OCI-LY7 (cell line): ENCODE measurements at regions not wholly inside any gene's neighbourhood (a gene's known extent, or its start where the extent isn't known, plus 50 kb on each side); places are given as distances from the start of the nearest gene placed in this dataset.

Source experiments
- BruUV-seq: library from RNA; stranded (reverse); fragments of 400-500 nt; replicated peaks from 2 replicates; lab custom pipeline; 2021; lab: Mats Ljungman, UMichigan
- CTCF ChIA-PET: fragments of 300-600 bp; sonication (Branson Sonifier 250); formaldehyde crosslinking; loops from one replicate; lab custom pipeline; 2022; ENCODE audit warnings: antibody characterized with exemption; ENCODE audit not compliant: unreplicated experiment; lab: Charles Lee
- POLR2A ChIA-PET: fragments of 300-600 bp; sonication (Branson Sonifier 250); formaldehyde crosslinking; loops from one replicate; lab custom pipeline; 2022; ENCODE audit warnings: antibody characterized with exemption; lab: Charles Lee
- DNase-seq: peaks from one replicate; pipeline ENCODE4 v3.0.0-alpha.2; 2015; ENCODE audit warnings: low spot score
- H2AFZ ChIP-seq: fragments of 200-600 bp; sonication (generic), shearing (Covaris generic); 2 replicates; pipeline ENCODE4 v1.6.1; 2014; ENCODE audit warnings: mild to moderate bottlenecking, antibody characterized with exemption, low read length, moderate library complexity
- H3K27ac ChIP-seq: fragments of 200-600 bp; sonication (generic); 2 replicates; pipeline ENCODE4 v1.5.1; 2014; ENCODE audit warnings: mixed run types, low read depth, mild to moderate bottlenecking, moderate library complexity, low read length, inconsistent platforms; ENCODE audit not compliant: poor library complexity, severe bottlenecking
- H3K36me3 ChIP-seq: fragments of 200-600 bp; sonication (generic); 2 replicates; pipeline ENCODE4 v1.6.1; 2014; ENCODE audit warnings: mild to moderate bottlenecking, antibody characterized with exemption, low read length, moderate library complexity, mixed read lengths; ENCODE audit not compliant: insufficient read depth
- H3K4me1 ChIP-seq: fragments of 200-600 bp; sonication (generic); 2 replicates; pipeline ENCODE4 v1.5.1; 2014; ENCODE audit warnings: mild to moderate bottlenecking, low read length; ENCODE audit not compliant: insufficient read depth, poor library complexity, severe bottlenecking
- H3K4me2 ChIP-seq: fragments of 200-600 bp; sonication (generic); 2 replicates; pipeline ENCODE4 v1.6.1; 2014; ENCODE audit warnings: mild to moderate bottlenecking, low read length
- H3K4me3 ChIP-seq: fragments of 200-600 bp; sonication (generic); 2 replicates; pipeline ENCODE4 v1.5.1; 2014; ENCODE audit warnings: mild to moderate bottlenecking, low read depth, low read length; ENCODE audit not compliant: poor library complexity, severe bottlenecking
- H3K79me2 ChIP-seq: fragments of 200-600 bp; sonication (generic); 2 replicates; pipeline ENCODE4 v1.6.1; 2016; ENCODE audit warnings: low read depth, mild to moderate bottlenecking, low read length, moderate library complexity, mixed read lengths; ENCODE audit not compliant: insufficient read depth
- H3K9me2 ChIP-seq: fragments of 200-600 bp; sonication (generic); 2 replicates; pipeline ENCODE4 v1.6.1; 2016; ENCODE audit warnings: mild to moderate bottlenecking, low read length, mixed read lengths; ENCODE audit not compliant: insufficient read depth
- H3K9me3 ChIP-seq: fragments of 200-600 bp; sonication (generic); 2 replicates; pipeline ENCODE4 v1.6.1; 2014; ENCODE audit warnings: mild to moderate bottlenecking, mixed run types, low read length, mixed read lengths
- H4K20me1 ChIP-seq: fragments of 200-600 bp; sonication (generic); 2 replicates; pipeline ENCODE4 v1.6.1; 2014; ENCODE audit warnings: mild to moderate bottlenecking, antibody characterized with exemption, low read length, moderate library complexity, mixed read lengths; ENCODE audit not compliant: insufficient read depth
- EZH2phosphoT487 ChIP-seq: fragments of 200-600 bp; sonication (generic); IDR thresholded peaks from 2 replicates; pipeline ENCODE4 v1.6.1; 2018; ENCODE audit warnings: low read depth, borderline replicate concordance, mild to moderate bottlenecking, mixed run types, antibody characterized with exemption, low read length, moderate library complexity, mixed read lengths
- intact Hi-C: fragments of 100-400 bp; cut with micrococcal nuclease; formaldehyde crosslinking; loops from one replicate; pipeline ENCODE4 v1.10.0; 2022; ENCODE audit not compliant: unreplicated experiment
- TF ChIP-seq, protein P1 (sequence below): fragments of 200-600 bp; sonication (generic); conservative IDR thresholded peaks from 2 replicates; pipeline ENCODE4 v1.5.1; 2014; ENCODE audit warnings: mild to moderate bottlenecking, antibody characterized with exemption, low read length, moderate library complexity, mixed read lengths

DNA sequence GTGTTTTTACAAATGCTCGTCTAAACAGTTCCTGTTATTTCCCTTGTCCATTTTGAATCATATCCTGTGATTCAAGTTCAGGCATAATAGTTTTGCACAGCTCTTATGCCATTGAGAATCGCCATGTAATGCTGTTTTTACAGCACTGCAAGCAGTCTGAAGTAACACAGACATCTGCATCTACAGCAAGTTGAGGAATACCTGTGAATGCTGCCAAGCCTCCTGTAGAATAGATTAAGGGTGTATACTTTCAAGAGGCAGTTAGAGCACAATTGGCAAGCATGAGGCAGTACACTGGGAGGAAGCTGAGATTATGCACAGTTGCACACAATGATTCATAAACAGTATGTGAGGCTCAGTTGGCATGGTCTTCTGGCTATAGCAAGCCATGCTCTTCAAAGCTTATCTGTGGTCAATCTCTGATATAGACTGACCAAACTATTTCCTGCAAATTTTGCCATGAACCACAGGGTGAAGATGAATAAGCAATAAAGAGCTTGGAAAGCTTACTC, 121.9 kb upstream of the AKR1E2 start:
- Histone ChIP-seq H3K79me2 (no peaks in the 10 kb centered on the region), H3K4me1 (no peaks in the 10 kb centered on the region), H3K4me3 (no peak overlapping the region), H2AFZ (no peak overlapping the region), H3K9me3 (no peaks in the 10 kb centered on the region), H3K36me3 (no peaks in the 10 kb centered on the region), H3K4me2 (no peak overlapping the region), H3K27ac (no peak overlapping the region), H4K20me1 (no peaks in the 10 kb centered on the region), H3K9me2 (no peaks in the 10 kb centered on the region)
- CTCF ChIA-PET = no interaction called here
- no TSS peak for BruUV-seq
- POLR2A ChIA-PET = interaction anchor here (0.7 to 0.8 kb wide), 2 partner anchors 11 to 111 kb away, joined by 3 read pairs; no protein-coding TSS in a partner anchor
- no peak for DNase-seq
- TF ChIP-seq, protein P1, sequence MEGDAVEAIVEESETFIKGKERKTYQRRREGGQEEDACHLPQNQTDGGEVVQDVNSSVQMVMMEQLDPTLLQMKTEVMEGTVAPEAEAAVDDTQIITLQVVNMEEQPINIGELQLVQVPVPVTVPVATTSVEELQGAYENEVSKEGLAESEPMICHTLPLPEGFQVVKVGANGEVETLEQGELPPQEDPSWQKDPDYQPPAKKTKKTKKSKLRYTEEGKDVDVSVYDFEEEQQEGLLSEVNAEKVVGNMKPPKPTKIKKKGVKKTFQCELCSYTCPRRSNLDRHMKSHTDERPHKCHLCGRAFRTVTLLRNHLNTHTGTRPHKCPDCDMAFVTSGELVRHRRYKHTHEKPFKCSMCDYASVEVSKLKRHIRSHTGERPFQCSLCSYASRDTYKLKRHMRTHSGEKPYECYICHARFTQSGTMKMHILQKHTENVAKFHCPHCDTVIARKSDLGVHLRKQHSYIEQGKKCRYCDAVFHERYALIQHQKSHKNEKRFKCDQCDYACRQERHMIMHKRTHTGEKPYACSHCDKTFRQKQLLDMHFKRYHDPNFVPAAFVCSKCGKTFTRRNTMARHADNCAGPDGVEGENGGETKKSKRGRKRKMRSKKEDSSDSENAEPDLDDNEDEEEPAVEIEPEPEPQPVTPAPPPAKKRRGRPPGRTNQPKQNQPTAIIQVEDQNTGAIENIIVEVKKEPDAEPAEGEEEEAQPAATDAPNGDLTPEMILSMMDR = no peak
- TF ChIP-seq EZH2phosphoT487 = no peak
- intact Hi-C loops = no loop called here

DNA sequence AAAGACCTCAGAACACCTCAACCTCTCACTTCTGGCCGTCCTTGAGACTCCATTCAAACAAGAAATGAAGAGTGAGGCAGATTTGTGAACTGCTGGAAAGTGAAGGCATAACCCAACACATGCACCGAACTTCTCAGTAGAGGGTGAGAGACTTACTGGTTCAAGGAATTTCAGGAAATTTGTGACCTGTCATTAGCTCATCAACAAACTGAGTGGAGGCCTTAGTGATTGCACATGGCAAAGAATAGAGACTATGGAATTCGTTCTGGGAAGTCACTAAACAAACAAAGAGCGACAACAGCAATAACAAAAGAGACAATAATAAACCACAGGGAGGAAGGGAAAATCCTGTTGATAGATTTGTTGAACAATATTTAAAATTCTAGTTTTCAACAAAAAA, 125.0 kb upstream of the AKR1E2 start:
- Histone ChIP-seq H3K79me2 (no peaks in the 10 kb centered on the region), H4K20me1 (no peaks in the 10 kb centered on the region), H3K9me3 (no peaks in the 10 kb centered on the region), H2AFZ (no peak overlapping the region), H3K4me3 (no peak overlapping the region), H3K4me1 (no peaks in the 10 kb centered on the region), H3K27ac (no peak overlapping the region), H3K36me3 (no peaks in the 10 kb centered on the region), H3K4me2 (no peak overlapping the region), H3K9me2 (no peaks in the 10 kb centered on the region)
- ChIA-PET POLR2A (no interaction called here), CTCF (no interaction called here)
- no peak for TF ChIP-seq EZH2phosphoT487
- TF ChIP-seq, protein P1 = no peak
- no peak for DNase-seq
- no TSS peak for BruUV-seq
- intact Hi-C loops = no loop called here

DNA sequence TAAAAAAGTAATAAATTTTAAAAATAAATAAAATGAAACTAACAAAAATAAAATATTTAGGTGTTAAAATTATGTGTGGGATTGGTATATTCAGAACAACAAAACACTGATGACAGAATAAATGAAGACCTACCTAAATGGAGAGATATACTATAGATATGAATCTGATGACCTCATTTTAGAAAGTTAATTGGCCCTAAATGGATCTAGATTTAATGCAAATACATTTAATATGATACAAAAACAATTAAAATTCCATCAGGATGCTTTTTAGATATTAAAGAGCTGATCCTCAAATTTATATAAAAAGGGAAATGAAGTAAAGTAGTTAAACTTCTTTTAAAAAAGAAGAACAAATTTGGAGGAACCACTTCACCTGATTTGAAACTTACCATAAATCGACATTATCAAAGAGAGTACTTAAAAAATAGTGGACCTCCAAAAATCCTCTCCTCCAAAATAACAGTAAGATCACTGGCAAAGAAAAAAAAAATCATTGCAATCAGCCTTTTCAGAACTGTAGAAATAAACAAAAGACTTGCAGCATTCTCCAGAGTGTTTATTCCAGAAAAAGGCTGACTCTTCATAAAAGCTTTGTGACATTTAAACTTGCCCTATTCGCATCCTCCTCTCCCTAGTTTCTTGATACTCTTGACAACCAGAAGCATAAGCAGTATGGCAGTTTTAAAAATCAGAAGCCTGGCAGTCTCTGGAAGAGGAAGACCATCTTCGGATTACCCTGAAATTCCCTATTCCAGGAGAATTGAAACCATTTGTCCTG, 125.9 kb upstream of the AKR1E2 start:
- CTCF ChIA-PET = no interaction called here
- Histone ChIP-seq H2AFZ (no peak overlapping the region), H3K4me1 (no peaks in the 10 kb centered on the region), H3K9me2 (no peaks in the 10 kb centered on the region), H3K36me3 (no peaks in the 10 kb centered on the region), H3K27ac (no peak overlapping the region), H3K79me2 (no peaks in the 10 kb centered on the region), H3K4me2 (no peak overlapping the region), H3K4me3 (no peak overlapping the region), H3K9me3 (no peaks in the 10 kb centered on the region), H4K20me1 (no peaks in the 10 kb centered on the region)
- BruUV-seq = no TSS peak
- intact Hi-C loops = no loop called here
- DNase-seq = no peak
- TF ChIP-seq EZH2phosphoT487 = no peak
- TF ChIP-seq, protein P1 = no peak
- POLR2A ChIA-PET = interaction anchor here (0.7 kb wide), 1 partner anchor 1619 kb away, joined by 3 read pairs; no protein-coding TSS in a partner anchor
